PFSK-1 (cell line): ENCODE measurements at regions not wholly inside any gene's neighbourhood (a gene's known extent, or its start where the extent isn't known, plus 50 kb on each side); places are given as distances from the start of the nearest gene placed in this dataset.

Experiments
- FOXP2 ChIP-seq: optimal IDR thresholded peaks from 2 replicates; pipeline ENCODE3; 2011; ENCODE audit warnings: borderline replicate concordance, control low read depth, inconsistent platforms; ENCODE audit not compliant: insufficient read depth; ENCODE audit errors: extremely low read length, extremely low read depth
- POLR2AphosphoS5 ChIP-seq: IDR thresholded peaks from 2 replicates; pipeline ENCODE4 v1.6.1; 2012; ENCODE audit warnings: low read depth, mild to moderate bottlenecking, control low read depth, low read length, moderate library complexity
- SIN3A ChIP-seq: IDR thresholded peaks from 2 replicates; pipeline ENCODE4 v1.6.1; 2012; ENCODE audit warnings: mild to moderate bottlenecking, low read length, moderate library complexity, borderline replicate concordance; ENCODE audit not compliant: insufficient read depth
- TAF1 ChIP-seq: IDR thresholded peaks from 2 replicates; pipeline ENCODE4 v1.6.1; 2012; ENCODE audit warnings: low read length, control low read depth, borderline replicate concordance; ENCODE audit not compliant: insufficient read depth
- TF ChIP-seq, protein P1 (sequence below), 2 experiments: IDR thresholded peaks; 2 replicates each; pipeline versions ENCODE4 v1.6.1 to v1.8.0; 2011 to 2012; ENCODE audit warnings: low read depth in 2 of 2, low read length in 2 of 2, control low read depth in 1 of 2, inconsistent platforms in 1 of 2, mild to moderate bottlenecking in 1 of 2, moderate library complexity in 1 of 2; ENCODE audit not compliant: insufficient read depth in 1 of 2

DNA sequence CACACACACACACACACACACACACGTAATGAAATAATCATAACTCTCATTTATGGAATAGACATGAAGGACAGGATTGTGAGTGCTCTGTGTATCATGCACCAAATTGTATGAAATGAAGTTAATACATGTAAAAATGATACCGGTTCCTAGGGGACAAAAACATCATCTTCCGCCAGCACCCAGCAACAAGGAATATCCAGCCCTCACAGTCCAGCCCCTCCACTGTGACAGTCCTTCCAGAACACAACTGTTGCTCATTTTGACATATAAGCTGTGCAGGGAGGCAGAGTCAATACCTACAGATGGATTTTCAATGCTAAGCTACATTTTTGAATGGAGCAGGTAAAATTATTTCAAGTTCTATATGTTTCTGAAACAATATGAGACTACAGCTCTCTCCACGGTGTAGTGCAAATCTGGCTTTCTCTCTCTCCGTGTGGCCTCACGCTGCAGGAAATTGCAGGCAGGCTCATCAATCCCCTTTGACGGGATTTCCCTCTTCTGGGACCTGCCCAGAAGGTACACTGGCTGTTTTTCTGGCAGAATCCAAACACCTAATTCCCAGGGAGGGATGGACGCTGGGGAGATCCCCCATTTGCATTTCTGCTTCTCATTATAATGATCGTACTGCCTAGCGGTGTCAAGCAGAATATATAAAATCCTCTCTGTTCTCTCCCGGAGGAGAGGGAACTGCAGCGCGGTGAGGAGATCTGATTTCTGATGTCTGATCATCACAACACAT lies 494.0 kb downstream of the LIG4 start:
- no peak for TF ChIP-seq POLR2AphosphoS5
- TF ChIP-seq TAF1 = no peak
- TF ChIP-seq, protein P1, sequence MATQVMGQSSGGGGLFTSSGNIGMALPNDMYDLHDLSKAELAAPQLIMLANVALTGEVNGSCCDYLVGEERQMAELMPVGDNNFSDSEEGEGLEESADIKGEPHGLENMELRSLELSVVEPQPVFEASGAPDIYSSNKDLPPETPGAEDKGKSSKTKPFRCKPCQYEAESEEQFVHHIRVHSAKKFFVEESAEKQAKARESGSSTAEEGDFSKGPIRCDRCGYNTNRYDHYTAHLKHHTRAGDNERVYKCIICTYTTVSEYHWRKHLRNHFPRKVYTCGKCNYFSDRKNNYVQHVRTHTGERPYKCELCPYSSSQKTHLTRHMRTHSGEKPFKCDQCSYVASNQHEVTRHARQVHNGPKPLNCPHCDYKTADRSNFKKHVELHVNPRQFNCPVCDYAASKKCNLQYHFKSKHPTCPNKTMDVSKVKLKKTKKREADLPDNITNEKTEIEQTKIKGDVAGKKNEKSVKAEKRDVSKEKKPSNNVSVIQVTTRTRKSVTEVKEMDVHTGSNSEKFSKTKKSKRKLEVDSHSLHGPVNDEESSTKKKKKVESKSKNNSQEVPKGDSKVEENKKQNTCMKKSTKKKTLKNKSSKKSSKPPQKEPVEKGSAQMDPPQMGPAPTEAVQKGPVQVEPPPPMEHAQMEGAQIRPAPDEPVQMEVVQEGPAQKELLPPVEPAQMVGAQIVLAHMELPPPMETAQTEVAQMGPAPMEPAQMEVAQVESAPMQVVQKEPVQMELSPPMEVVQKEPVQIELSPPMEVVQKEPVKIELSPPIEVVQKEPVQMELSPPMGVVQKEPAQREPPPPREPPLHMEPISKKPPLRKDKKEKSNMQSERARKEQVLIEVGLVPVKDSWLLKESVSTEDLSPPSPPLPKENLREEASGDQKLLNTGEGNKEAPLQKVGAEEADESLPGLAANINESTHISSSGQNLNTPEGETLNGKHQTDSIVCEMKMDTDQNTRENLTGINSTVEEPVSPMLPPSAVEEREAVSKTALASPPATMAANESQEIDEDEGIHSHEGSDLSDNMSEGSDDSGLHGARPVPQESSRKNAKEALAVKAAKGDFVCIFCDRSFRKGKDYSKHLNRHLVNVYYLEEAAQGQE (IDR thresholded peaks at IDR 0.05; ENCODE audit: insufficient read depth in 1 of 2, low read depth in 2 of 2, low read length in 2 of 2) = no peak
- no peak for TF ChIP-seq SIN3A
- no peak for TF ChIP-seq FOXP2

DNA sequence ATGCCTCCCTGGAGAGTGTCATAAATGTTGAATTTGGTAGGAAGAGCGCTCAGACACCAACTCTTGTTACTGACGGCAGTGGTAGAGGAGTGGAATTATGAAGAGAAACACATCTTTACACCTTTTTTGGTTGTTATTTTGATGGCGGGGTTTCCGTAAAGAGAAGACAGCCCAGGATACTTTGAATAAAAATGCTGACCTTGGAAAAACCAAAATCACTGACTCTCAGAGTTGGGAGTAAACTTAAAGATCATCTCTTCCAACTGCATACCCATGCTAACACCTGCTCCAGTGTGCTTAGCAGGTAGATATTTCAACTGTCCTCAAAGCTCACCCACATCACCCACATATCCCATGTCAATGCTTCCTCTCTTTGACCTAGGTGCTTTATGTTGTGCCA lies 498.6 kb downstream of the LIG4 start:
- TF ChIP-seq POLR2AphosphoS5 = no peak
- TF ChIP-seq FOXP2 = no peak
- TF ChIP-seq SIN3A = no peak
- no peak for TF ChIP-seq TAF1
- TF ChIP-seq, protein P1 (IDR thresholded peaks at IDR 0.05; ENCODE audit: insufficient read depth in 1 of 2, low read depth in 2 of 2, low read length in 2 of 2) = no peak

DNA sequence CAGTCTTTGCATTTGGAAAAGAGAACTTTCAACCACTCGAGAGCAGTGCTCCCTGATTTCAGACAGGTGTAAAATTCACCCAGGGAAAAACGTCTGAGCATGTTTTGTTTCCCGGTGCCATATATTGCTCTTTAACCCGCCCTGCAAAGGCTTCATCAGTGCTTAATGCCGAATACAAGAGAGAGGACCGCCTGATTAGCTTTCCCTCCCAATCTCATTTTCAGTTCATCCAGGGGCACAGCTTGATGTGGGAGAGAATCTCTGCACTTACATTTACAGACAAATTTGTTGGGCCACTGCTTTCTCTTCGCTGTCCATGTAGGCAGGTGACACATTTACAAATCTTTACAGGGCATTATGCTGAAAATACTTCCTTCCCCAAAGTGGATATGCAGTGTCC lies 499.1 kb downstream of the LIG4 start:
- TF ChIP-seq TAF1 (no peak), POLR2AphosphoS5 (no peak), SIN3A (no peak), FOXP2 (no peak)
- TF ChIP-seq, protein P1 (IDR thresholded peaks at IDR 0.05; ENCODE audit: insufficient read depth in 1 of 2, low read depth in 2 of 2, low read length in 2 of 2) = no peak

DNA sequence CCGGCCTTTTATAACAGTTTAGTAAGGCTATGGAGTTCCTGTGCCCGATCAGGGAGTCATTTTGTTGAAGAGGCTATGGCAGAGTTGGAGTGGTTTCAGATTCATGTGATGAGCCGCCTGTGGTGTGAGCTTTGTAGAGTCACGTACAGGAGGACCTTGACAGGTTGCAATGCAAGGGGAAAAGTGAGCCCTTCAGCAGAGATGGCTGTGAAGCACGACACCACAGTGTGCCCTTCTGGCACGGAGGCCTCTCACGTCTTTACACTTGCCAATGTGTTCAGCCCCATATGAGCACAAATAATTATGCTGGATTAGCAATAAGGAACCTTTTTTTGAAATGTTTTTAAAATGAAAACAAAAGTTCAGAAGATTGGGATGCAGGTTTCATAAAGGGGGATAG lies 499.8 kb downstream of the LIG4 start:
- TF ChIP-seq POLR2AphosphoS5 (no peak), SIN3A (no peak)

DNA sequence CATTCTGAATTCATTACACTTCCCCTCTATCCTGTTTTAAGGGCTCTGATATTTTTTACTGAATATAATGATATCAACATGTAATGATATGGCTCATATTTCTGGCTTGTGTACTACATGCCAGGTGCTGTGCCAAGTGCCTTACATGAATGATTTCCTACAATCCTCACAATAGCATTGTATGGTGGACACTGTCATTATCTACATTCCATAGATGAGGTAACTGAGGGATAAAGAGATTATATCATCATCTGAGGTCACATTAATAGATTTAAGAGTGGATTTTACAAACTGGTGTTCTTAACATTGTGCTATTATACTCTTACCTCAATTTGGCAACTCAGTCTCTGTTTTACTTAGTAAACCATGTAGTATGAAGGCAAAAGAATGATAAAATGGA lies 502.0 kb downstream of the LIG4 start:
- TF ChIP-seq SIN3A (no peak), TAF1 (no peak), POLR2AphosphoS5 (no peak), FOXP2 (no peak)
- TF ChIP-seq, protein P1 (IDR thresholded peaks at IDR 0.05; ENCODE audit: insufficient read depth in 1 of 2, low read depth in 2 of 2, low read length in 2 of 2) = no peak
